HCT116 (cell line): ENCODE measurements at regions not wholly inside any gene's neighbourhood (a gene's known extent, or its start where the extent isn't known, plus 50 kb on each side); places are given as distances from the start of the nearest gene placed in this dataset.

Experiments
- EGR1 ChIP-seq: IDR thresholded peaks from 2 replicates; pipeline ENCODE4 v1.6.1; 2012; ENCODE audit warnings: low read depth
- EZH2 ChIP-seq: fragments of 200-600 bp; sonication (generic); IDR thresholded peaks from 2 replicates; pipeline ENCODE4 v1.6.1; 2017; ENCODE audit warnings: antibody characterized with exemption, mixed run types
- EZH2phosphoT487 ChIP-seq: fragments of 200-600 bp; IDR thresholded peaks from 2 replicates; pipeline ENCODE4 v1.6.1; 2018; ENCODE audit warnings: antibody characterized with exemption, borderline replicate concordance
- JUND ChIP-seq: IDR thresholded peaks from 2 replicates; pipeline ENCODE4 v1.6.1; 2012
- MAX ChIP-seq: IDR thresholded peaks from 2 replicates; pipeline ENCODE4 v1.6.1; 2012
- POLR2A ChIP-seq: IDR thresholded peaks from 2 replicates; pipeline ENCODE4 v1.7.0; 2011; ENCODE audit warnings: borderline replicate concordance; ENCODE audit not compliant: insufficient read depth, insufficient read length; ENCODE audit errors: extremely low read depth
- POLR2AphosphoS5 ChIP-seq: IDR thresholded peaks from 2 replicates; pipeline ENCODE4 v1.6.1; 2011; ENCODE audit warnings: mild to moderate bottlenecking, low read depth, low read length, moderate library complexity
- RAD21 ChIP-seq: IDR thresholded peaks from 2 replicates; pipeline ENCODE4 v1.6.1; 2012; ENCODE audit warnings: low read depth, mild to moderate bottlenecking
- SP1 ChIP-seq: IDR thresholded peaks from 2 replicates; pipeline ENCODE4 v1.6.1; 2012; ENCODE audit warnings: low read depth
- YY1 ChIP-seq: IDR thresholded peaks from 2 replicates; pipeline ENCODE4 v1.6.1; 2011; ENCODE audit warnings: low read length, low read depth, moderate library complexity, mild to moderate bottlenecking; ENCODE audit not compliant: insufficient replicate concordance; ENCODE audit errors: extremely low read depth
- ZFX ChIP-seq: fragments of 450-650 bp; IDR thresholded peaks from 2 replicates; pipeline ENCODE4 v1.6.1; 2017
- ZNF274 ChIP-seq: fragments of 200-500 bp; sonication (Bioruptor generic); IDR thresholded peaks from 2 replicates; pipeline ENCODE4 v1.6.1; 2014; ENCODE audit warnings: mild to moderate bottlenecking, low read depth, low read length, inconsistent platforms
- TF ChIP-seq, protein P1 (sequence below), 3 experiments: fragments of 200-600 bp in 1 of 3; sonication (generic) in 1 of 3; IDR thresholded peaks in 2 of 3; conservative IDR thresholded peaks in 1 of 3; 2 replicates each; pipeline ENCODE4 v1.5.1; 2012 to 2017; ENCODE audit warnings: low read depth in 2 of 3, low read length in 2 of 3, antibody characterized with exemption in 1 of 3, borderline replicate concordance in 1 of 3, control low read depth in 1 of 3, mild to moderate bottlenecking in 1 of 3, mixed read lengths in 1 of 3, mixed run types in 1 of 3, moderate library complexity in 1 of 3; ENCODE audit not compliant: insufficient read depth in 1 of 3

DNA sequence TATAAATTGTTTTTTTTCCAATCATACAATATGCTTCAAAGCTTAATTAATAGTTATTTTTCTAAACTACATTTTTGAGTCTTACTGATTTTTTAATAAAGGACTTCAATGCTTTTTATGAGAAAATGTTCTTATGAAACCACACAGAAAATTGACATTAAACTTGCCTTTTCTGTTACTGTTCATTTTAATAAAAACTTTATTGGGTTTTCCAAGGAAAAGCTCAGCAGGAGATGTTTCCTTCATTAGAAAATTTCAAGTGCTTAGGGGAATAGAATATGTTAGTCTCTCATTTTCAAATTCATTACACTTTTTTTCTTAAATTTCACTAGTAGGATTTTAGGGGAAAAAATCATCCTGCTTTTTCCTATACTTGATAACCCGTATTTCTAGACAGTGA is 711.4 kb downstream of the DIPK2A start:
- TF ChIP-seq POLR2AphosphoS5 (no peak), POLR2A (no peak), JUND (no peak), ZFX (no peak), RAD21 (no peak), ZNF274 (no peak), EZH2 (no peak), EGR1 (no peak), YY1 (no peak), SP1 (no peak), MAX (no peak), EZH2phosphoT487 (no peak)
- TF ChIP-seq, protein P1, sequence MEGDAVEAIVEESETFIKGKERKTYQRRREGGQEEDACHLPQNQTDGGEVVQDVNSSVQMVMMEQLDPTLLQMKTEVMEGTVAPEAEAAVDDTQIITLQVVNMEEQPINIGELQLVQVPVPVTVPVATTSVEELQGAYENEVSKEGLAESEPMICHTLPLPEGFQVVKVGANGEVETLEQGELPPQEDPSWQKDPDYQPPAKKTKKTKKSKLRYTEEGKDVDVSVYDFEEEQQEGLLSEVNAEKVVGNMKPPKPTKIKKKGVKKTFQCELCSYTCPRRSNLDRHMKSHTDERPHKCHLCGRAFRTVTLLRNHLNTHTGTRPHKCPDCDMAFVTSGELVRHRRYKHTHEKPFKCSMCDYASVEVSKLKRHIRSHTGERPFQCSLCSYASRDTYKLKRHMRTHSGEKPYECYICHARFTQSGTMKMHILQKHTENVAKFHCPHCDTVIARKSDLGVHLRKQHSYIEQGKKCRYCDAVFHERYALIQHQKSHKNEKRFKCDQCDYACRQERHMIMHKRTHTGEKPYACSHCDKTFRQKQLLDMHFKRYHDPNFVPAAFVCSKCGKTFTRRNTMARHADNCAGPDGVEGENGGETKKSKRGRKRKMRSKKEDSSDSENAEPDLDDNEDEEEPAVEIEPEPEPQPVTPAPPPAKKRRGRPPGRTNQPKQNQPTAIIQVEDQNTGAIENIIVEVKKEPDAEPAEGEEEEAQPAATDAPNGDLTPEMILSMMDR (IDR thresholded peaks at IDR 0.05 in 2 of 3, conservative IDR thresholded peaks at IDR 0.05 in 1 of 3; ENCODE audit: borderline replicate concordance in 1 of 3, insufficient read depth in 1 of 3, low read depth in 2 of 3, low read length in 2 of 3): no peak
